OCI-LY7 (cell line): ENCODE measurements at regions not wholly inside any gene's neighbourhood (a gene's known extent, or its start where the extent isn't known, plus 50 kb on each side); places are given as distances from the start of the nearest gene placed in this dataset.

Source experiments
- BruUV-seq: library from RNA; stranded (reverse); fragments of 400-500 nt; replicated peaks from 2 replicates; lab custom pipeline; 2021; lab: Mats Ljungman, UMichigan
- CTCF ChIA-PET: fragments of 300-600 bp; sonication (Branson Sonifier 250); formaldehyde crosslinking; loops from one replicate; lab custom pipeline; 2022; ENCODE audit warnings: antibody characterized with exemption; ENCODE audit not compliant: unreplicated experiment; lab: Charles Lee
- POLR2A ChIA-PET: fragments of 300-600 bp; sonication (Branson Sonifier 250); formaldehyde crosslinking; loops from one replicate; lab custom pipeline; 2022; ENCODE audit warnings: antibody characterized with exemption; lab: Charles Lee
- DNase-seq: peaks from one replicate; pipeline ENCODE4 v3.0.0-alpha.2; 2015; ENCODE audit warnings: low spot score
- H2AFZ ChIP-seq: fragments of 200-600 bp; sonication (generic), shearing (Covaris generic); 2 replicates; pipeline ENCODE4 v1.6.1; 2014; ENCODE audit warnings: mild to moderate bottlenecking, antibody characterized with exemption, low read length, moderate library complexity
- H3K27ac ChIP-seq: fragments of 200-600 bp; sonication (generic); 2 replicates; pipeline ENCODE4 v1.5.1; 2014; ENCODE audit warnings: mixed run types, low read depth, mild to moderate bottlenecking, moderate library complexity, low read length, inconsistent platforms; ENCODE audit not compliant: poor library complexity, severe bottlenecking
- H3K36me3 ChIP-seq: fragments of 200-600 bp; sonication (generic); 2 replicates; pipeline ENCODE4 v1.6.1; 2014; ENCODE audit warnings: mild to moderate bottlenecking, antibody characterized with exemption, low read length, moderate library complexity, mixed read lengths; ENCODE audit not compliant: insufficient read depth
- H3K4me1 ChIP-seq: fragments of 200-600 bp; sonication (generic); 2 replicates; pipeline ENCODE4 v1.5.1; 2014; ENCODE audit warnings: mild to moderate bottlenecking, low read length; ENCODE audit not compliant: insufficient read depth, poor library complexity, severe bottlenecking
- H3K4me2 ChIP-seq: fragments of 200-600 bp; sonication (generic); 2 replicates; pipeline ENCODE4 v1.6.1; 2014; ENCODE audit warnings: mild to moderate bottlenecking, low read length
- H3K4me3 ChIP-seq: fragments of 200-600 bp; sonication (generic); 2 replicates; pipeline ENCODE4 v1.5.1; 2014; ENCODE audit warnings: mild to moderate bottlenecking, low read depth, low read length; ENCODE audit not compliant: poor library complexity, severe bottlenecking
- H3K79me2 ChIP-seq: fragments of 200-600 bp; sonication (generic); 2 replicates; pipeline ENCODE4 v1.6.1; 2016; ENCODE audit warnings: low read depth, mild to moderate bottlenecking, low read length, moderate library complexity, mixed read lengths; ENCODE audit not compliant: insufficient read depth
- H3K9me2 ChIP-seq: fragments of 200-600 bp; sonication (generic); 2 replicates; pipeline ENCODE4 v1.6.1; 2016; ENCODE audit warnings: mild to moderate bottlenecking, low read length, mixed read lengths; ENCODE audit not compliant: insufficient read depth
- H3K9me3 ChIP-seq: fragments of 200-600 bp; sonication (generic); 2 replicates; pipeline ENCODE4 v1.6.1; 2014; ENCODE audit warnings: mild to moderate bottlenecking, mixed run types, low read length, mixed read lengths
- H4K20me1 ChIP-seq: fragments of 200-600 bp; sonication (generic); 2 replicates; pipeline ENCODE4 v1.6.1; 2014; ENCODE audit warnings: mild to moderate bottlenecking, antibody characterized with exemption, low read length, moderate library complexity, mixed read lengths; ENCODE audit not compliant: insufficient read depth
- EZH2phosphoT487 ChIP-seq: fragments of 200-600 bp; sonication (generic); IDR thresholded peaks from 2 replicates; pipeline ENCODE4 v1.6.1; 2018; ENCODE audit warnings: low read depth, borderline replicate concordance, mild to moderate bottlenecking, mixed run types, antibody characterized with exemption, low read length, moderate library complexity, mixed read lengths
- intact Hi-C: fragments of 100-400 bp; cut with micrococcal nuclease; formaldehyde crosslinking; loops from one replicate; pipeline ENCODE4 v1.10.0; 2022; ENCODE audit not compliant: unreplicated experiment
- TF ChIP-seq, protein P1 (sequence below): fragments of 200-600 bp; sonication (generic); conservative IDR thresholded peaks from 2 replicates; pipeline ENCODE4 v1.5.1; 2014; ENCODE audit warnings: mild to moderate bottlenecking, antibody characterized with exemption, low read length, moderate library complexity, mixed read lengths

GRCh38 chr16:79728923-79729240 is 128.3 kb upstream of the MAF start:
- DNase-seq: no peak
- Histone ChIP-seq H3K27ac (no peak overlapping the region), H4K20me1 (no peaks in the 10 kb centered on the region), H3K4me3 (no peak overlapping the region), H3K4me2 (no peak overlapping the region), H3K4me1 (no peaks in the 10 kb centered on the region), H2AFZ (no peak overlapping the region), H3K9me2 (no peaks in the 10 kb centered on the region), H3K9me3 (no peaks in the 10 kb centered on the region), H3K36me3 (no peaks in the 10 kb centered on the region), H3K79me2 (no peaks in the 10 kb centered on the region)
- intact Hi-C loops: no loop called here
- TF ChIP-seq, protein P1, sequence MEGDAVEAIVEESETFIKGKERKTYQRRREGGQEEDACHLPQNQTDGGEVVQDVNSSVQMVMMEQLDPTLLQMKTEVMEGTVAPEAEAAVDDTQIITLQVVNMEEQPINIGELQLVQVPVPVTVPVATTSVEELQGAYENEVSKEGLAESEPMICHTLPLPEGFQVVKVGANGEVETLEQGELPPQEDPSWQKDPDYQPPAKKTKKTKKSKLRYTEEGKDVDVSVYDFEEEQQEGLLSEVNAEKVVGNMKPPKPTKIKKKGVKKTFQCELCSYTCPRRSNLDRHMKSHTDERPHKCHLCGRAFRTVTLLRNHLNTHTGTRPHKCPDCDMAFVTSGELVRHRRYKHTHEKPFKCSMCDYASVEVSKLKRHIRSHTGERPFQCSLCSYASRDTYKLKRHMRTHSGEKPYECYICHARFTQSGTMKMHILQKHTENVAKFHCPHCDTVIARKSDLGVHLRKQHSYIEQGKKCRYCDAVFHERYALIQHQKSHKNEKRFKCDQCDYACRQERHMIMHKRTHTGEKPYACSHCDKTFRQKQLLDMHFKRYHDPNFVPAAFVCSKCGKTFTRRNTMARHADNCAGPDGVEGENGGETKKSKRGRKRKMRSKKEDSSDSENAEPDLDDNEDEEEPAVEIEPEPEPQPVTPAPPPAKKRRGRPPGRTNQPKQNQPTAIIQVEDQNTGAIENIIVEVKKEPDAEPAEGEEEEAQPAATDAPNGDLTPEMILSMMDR: no peak
- TF ChIP-seq EZH2phosphoT487: no peak
- no TSS peak for BruUV-seq
- CTCF ChIA-PET: no interaction called here
- POLR2A ChIA-PET: no interaction called here

GRCh38 chr16:79728048-79728922 is 127.7 kb upstream of the MAF start:
- Histone ChIP-seq H3K4me3 (no peak overlapping the region), H4K20me1 (no peaks in the 10 kb centered on the region), H3K4me2 (no peak overlapping the region), H3K4me1 (no peaks in the 10 kb centered on the region), H3K79me2 (no peaks in the 10 kb centered on the region), H2AFZ (no peak overlapping the region), H3K9me2 (no peaks in the 10 kb centered on the region), H3K36me3 (no peaks in the 10 kb centered on the region), H3K9me3 (no peaks in the 10 kb centered on the region), H3K27ac (no peak overlapping the region)
- ChIA-PET POLR2A (no interaction called here), CTCF (no interaction called here)
- no peak for TF ChIP-seq EZH2phosphoT487
- intact Hi-C loops: no loop called here
- no TSS peak for BruUV-seq
- DNase-seq: no peak

GRCh38 chr16:79726902-79727301 is 126.4 kb upstream of the MAF start:
- no peak overlapping the region for H2AFZ ChIP-seq
- intact Hi-C loops: no loop called here
- no peaks in the 10 kb centered on the region for H3K36me3 ChIP-seq
- ChIA-PET POLR2A (no interaction called here), CTCF (no interaction called here)
- no TSS peak for BruUV-seq
- H3K9me3 ChIP-seq: no peaks in the 10 kb centered on the region
- H3K4me2 ChIP-seq: no peak overlapping the region
- no peaks in the 10 kb centered on the region for H3K9me2 ChIP-seq
- no peaks in the 10 kb centered on the region for H4K20me1 ChIP-seq
- H3K4me1 ChIP-seq: no peaks in the 10 kb centered on the region
- no peaks in the 10 kb centered on the region for H3K79me2 ChIP-seq
- no peak overlapping the region for H3K27ac ChIP-seq
- no peak overlapping the region for H3K4me3 ChIP-seq
- no peak for DNase-seq
- TF ChIP-seq, protein P1: no peak
- no peak for TF ChIP-seq EZH2phosphoT487
